HG02588 (cell line): ENCODE measurements at regions not wholly inside any gene's neighbourhood (a gene's known extent, or its start where the extent isn't known, plus 50 kb on each side); places are given as distances from the start of the nearest gene placed in this dataset.
"Not testable (repeated sequence)": the region's sequence is repeated elsewhere in the genome, so short reads cannot be mapped to it uniquely, and the experiment has no call there.

ENCODE experiments used
- ATAC-seq: cut with Tn5 transposase; IDR thresholded peaks from one replicate; pipeline ENCODE4 v1.9.1; 2021; ENCODE audit warnings: mild to moderate bottlenecking, moderate library complexity; ENCODE audit not compliant: unreplicated experiment

- not testable (repeated sequence) for ATAC-seq
Observed at GRCh38 chr12:92406404-92407070, 260.9 kb upstream of the BTG1 start.

GRCh38 chr12:92405801-92406251, 260.2 kb upstream of the BTG1 start:
- not testable (repeated sequence) for ATAC-seq

- ATAC-seq = no peak
Observed at GRCh38 chr12:92404921-92405320, 259.3 kb upstream of the BTG1 start.

- ATAC-seq = no peak
Observed at GRCh38 chr12:92404259-92404894, 258.7 kb upstream of the BTG1 start.

- peak; percentile 90 for ATAC-seq
Observed at GRCh38 chr12:92403210-92404175, 257.8 kb upstream of the BTG1 start.

GRCh38 chr12:92402415-92402814, 256.8 kb upstream of the BTG1 start:
- no peak for ATAC-seq

- peak; percentile 30 for ATAC-seq
Observed at GRCh38 chr12:92400006-92400405, 254.4 kb upstream of the BTG1 start.

- ATAC-seq = no peak
Observed at GRCh38 chr12:92398565-92399309, 253.1 kb upstream of the BTG1 start.

- no peak for ATAC-seq
Observed at GRCh38 chr12:92396647-92397252, 251.1 kb upstream of the BTG1 start.

- ATAC-seq = no peak
Observed at GRCh38 chr12:92395322-92395721, 249.7 kb upstream of the BTG1 start.

- no peak for ATAC-seq
Observed at GRCh38 chr12:92394895-92395294, 249.2 kb upstream of the BTG1 start.

- ATAC-seq = no peak
Observed at GRCh38 chr12:92393504-92393903, 247.9 kb upstream of the BTG1 start.

- not testable (repeated sequence) for ATAC-seq
Observed at GRCh38 chr12:92391726-92392125, 246.1 kb upstream of the BTG1 start.

- ATAC-seq = no peak
Observed at GRCh38 chr12:92389466-92389865, 243.8 kb upstream of the BTG1 start.

GRCh38 chr12:92385296-92385695, 239.7 kb upstream of the BTG1 start:
- ATAC-seq = no peak

GRCh38 chr12:92384571-92384970, 238.9 kb upstream of the BTG1 start:
- no peak for ATAC-seq

GRCh38 chr12:92382383-92382878, 236.8 kb upstream of the BTG1 start:
- ATAC-seq = no peak

GRCh38 chr12:92381856-92382255, 236.2 kb upstream of the BTG1 start:
- ATAC-seq = no peak

- ATAC-seq = no peak
Observed at GRCh38 chr12:92378682-92379479, 233.2 kb upstream of the BTG1 start.
